ENCODE measurements at regions not wholly inside any gene's neighbourhood (a gene's known extent, or its start where the extent isn't known, plus 50 kb on each side); places are given as distances from the start of the nearest gene placed in this dataset.

DNA sequence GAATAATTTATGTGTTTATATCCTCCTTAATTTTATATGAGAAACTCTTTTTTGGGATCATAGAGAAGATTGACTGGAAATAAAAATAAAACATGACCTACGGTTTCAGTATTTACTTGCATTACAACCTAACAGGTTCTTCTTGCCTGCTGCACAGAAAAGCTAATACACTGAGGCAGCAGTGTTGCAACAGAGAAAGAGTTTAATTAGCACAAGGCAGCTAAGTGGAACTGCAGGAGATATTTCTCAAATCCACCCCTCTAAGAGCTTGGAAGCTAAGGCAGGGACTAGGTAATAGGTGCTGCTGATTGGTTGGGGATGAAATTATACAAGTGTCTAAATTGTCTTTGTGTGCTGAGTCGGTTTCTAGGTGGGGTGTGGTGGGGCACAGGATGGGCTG lies 380.9 kb downstream of the DIRAS2 start:
- Histone ChIP-seq H3K36me3 (ENCODE audit: control insufficient read depth in 1 of 2, insufficient read depth in 2 of 2, low read length in 2 of 2) (no peaks in the 10 kb centered on the region), H3K4me1 (ENCODE audit: control insufficient read depth in 1 of 2, insufficient read depth in 2 of 2, low read length in 2 of 2) (no peaks in the 10 kb centered on the region), H3K79me2 (ENCODE audit: insufficient read depth, low read length) (no peaks in the 10 kb centered on the region), H4K20me1 (ENCODE audit: insufficient read depth) (no peaks in the 10 kb centered on the region), H2AFZ (ENCODE audit: low read depth, low read length, poor library complexity, severe bottlenecking) (no peak overlapping the region), H3K9me2 (ENCODE audit: insufficient read depth) (no peaks in the 10 kb centered on the region), H3K9ac (ENCODE audit: low read length) (no peak overlapping the region), H3K27me3 (ENCODE audit: insufficient read depth, low read length) (0 out of 2 replicates have a peak, but pooled peaks cover 8% of the 10 kb centered on the region), H3K9me3 (ENCODE audit: control insufficient read depth in 1 of 2, insufficient read depth in 1 of 2, low read depth in 1 of 2, low read length in 2 of 2) (0 out of 4 replicates have a peak, but pooled peaks cover 0 to 3% of the 10 kb centered on the region in 2 experiments), H3K4me2 (ENCODE audit: low read length) (no peak overlapping the region), H3K4me3 (replicated peaks in 1 of 2; ENCODE audit: low read depth in 1 of 2, low read length in 2 of 2) (no peak overlapping the region), H3K27ac (ENCODE audit: low read depth, low read length) (no peak overlapping the region)
- ChIA-PET POLR2A (no interaction called here), RAD21 (ENCODE audit: low non-redundant PET in 1 of 2, low total read pairs in 2 of 2, uncharacterized antibody in 2 of 2, unreplicated experiment in 2 of 2) (no interaction called here), CTCF (no interaction called here)
- TF ChIP-seq TCF7L2 (IDR thresholded peaks at IDR 0.05; ENCODE audit: borderline replicate concordance, extremely low read depth, insufficient read depth, insufficient read length) = no peak
- TF ChIP-seq SP1 (IDR thresholded peaks at IDR 0.05; ENCODE audit: low read depth) = no peak
- TF ChIP-seq EGR1 (IDR thresholded peaks at IDR 0.05; ENCODE audit: low read depth) = no peak
- no peak for TF ChIP-seq YY1 (IDR thresholded peaks at IDR 0.05; ENCODE audit: extremely low read depth, insufficient replicate concordance, low read depth, low read length)
- no peak for TF ChIP-seq EZH2 (IDR thresholded peaks at IDR 0.05)
- TF ChIP-seq, protein P1, sequence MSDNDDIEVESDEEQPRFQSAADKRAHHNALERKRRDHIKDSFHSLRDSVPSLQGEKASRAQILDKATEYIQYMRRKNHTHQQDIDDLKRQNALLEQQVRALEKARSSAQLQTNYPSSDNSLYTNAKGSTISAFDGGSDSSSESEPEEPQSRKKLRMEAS (IDR thresholded peaks at IDR 0.05) = no peak
- TF ChIP-seq CEBPB (IDR thresholded peaks at IDR 0.05; ENCODE audit: low read depth) = no peak
- no peak for TF ChIP-seq POLR2AphosphoS5 (IDR thresholded peaks at IDR 0.05; ENCODE audit: low read depth, low read length)
- no peak for TF ChIP-seq CBX3 (IDR thresholded peaks at IDR 0.05; ENCODE audit: low read depth)
- no peak for TF ChIP-seq FOSL1 (IDR thresholded peaks at IDR 0.05; ENCODE audit: low read depth)
- TF ChIP-seq, protein P2, sequence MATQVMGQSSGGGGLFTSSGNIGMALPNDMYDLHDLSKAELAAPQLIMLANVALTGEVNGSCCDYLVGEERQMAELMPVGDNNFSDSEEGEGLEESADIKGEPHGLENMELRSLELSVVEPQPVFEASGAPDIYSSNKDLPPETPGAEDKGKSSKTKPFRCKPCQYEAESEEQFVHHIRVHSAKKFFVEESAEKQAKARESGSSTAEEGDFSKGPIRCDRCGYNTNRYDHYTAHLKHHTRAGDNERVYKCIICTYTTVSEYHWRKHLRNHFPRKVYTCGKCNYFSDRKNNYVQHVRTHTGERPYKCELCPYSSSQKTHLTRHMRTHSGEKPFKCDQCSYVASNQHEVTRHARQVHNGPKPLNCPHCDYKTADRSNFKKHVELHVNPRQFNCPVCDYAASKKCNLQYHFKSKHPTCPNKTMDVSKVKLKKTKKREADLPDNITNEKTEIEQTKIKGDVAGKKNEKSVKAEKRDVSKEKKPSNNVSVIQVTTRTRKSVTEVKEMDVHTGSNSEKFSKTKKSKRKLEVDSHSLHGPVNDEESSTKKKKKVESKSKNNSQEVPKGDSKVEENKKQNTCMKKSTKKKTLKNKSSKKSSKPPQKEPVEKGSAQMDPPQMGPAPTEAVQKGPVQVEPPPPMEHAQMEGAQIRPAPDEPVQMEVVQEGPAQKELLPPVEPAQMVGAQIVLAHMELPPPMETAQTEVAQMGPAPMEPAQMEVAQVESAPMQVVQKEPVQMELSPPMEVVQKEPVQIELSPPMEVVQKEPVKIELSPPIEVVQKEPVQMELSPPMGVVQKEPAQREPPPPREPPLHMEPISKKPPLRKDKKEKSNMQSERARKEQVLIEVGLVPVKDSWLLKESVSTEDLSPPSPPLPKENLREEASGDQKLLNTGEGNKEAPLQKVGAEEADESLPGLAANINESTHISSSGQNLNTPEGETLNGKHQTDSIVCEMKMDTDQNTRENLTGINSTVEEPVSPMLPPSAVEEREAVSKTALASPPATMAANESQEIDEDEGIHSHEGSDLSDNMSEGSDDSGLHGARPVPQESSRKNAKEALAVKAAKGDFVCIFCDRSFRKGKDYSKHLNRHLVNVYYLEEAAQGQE (IDR thresholded peaks at IDR 0.05; ENCODE audit: low read depth) = no peak
- TF ChIP-seq ZNF274 (IDR thresholded peaks at IDR 0.05; ENCODE audit: low read depth, low read length) = no peak
- TF ChIP-seq JUND (IDR thresholded peaks at IDR 0.05) = no peak
- TF ChIP-seq RAD21 (IDR thresholded peaks at IDR 0.05; ENCODE audit: low read depth) = no peak
- TF ChIP-seq POLR2A (IDR thresholded peaks at IDR 0.05; ENCODE audit: borderline replicate concordance, extremely low read depth, insufficient read depth, insufficient read length) = no peak
- TF ChIP-seq, protein P3, sequence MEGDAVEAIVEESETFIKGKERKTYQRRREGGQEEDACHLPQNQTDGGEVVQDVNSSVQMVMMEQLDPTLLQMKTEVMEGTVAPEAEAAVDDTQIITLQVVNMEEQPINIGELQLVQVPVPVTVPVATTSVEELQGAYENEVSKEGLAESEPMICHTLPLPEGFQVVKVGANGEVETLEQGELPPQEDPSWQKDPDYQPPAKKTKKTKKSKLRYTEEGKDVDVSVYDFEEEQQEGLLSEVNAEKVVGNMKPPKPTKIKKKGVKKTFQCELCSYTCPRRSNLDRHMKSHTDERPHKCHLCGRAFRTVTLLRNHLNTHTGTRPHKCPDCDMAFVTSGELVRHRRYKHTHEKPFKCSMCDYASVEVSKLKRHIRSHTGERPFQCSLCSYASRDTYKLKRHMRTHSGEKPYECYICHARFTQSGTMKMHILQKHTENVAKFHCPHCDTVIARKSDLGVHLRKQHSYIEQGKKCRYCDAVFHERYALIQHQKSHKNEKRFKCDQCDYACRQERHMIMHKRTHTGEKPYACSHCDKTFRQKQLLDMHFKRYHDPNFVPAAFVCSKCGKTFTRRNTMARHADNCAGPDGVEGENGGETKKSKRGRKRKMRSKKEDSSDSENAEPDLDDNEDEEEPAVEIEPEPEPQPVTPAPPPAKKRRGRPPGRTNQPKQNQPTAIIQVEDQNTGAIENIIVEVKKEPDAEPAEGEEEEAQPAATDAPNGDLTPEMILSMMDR (IDR thresholded peaks at IDR 0.05 in 2 of 3, conservative IDR thresholded peaks at IDR 0.05 in 1 of 3; ENCODE audit: borderline replicate concordance in 1 of 3, insufficient read depth in 1 of 3, low read depth in 2 of 3, low read length in 2 of 3) = no peak
- no peak for TF ChIP-seq SRF (IDR thresholded peaks at IDR 0.05; ENCODE audit: low read depth)
- no peak for TF ChIP-seq ELF1 (IDR thresholded peaks at IDR 0.05; ENCODE audit: borderline replicate concordance, low read depth)
- TF ChIP-seq SIN3A (IDR thresholded peaks at IDR 0.05; ENCODE audit: low read depth) = no peak
- TF ChIP-seq EZH2phosphoT487 (IDR thresholded peaks at IDR 0.05; ENCODE audit: borderline replicate concordance) = no peak
- DNase-seq (ENCODE audit: low read depth, low spot score) (no peak), ATAC-seq (no peak)
- intact Hi-C loops (cut with micrococcal nuclease) = no loop called here
- no TSS peak for BruUV-seq (replicated peaks)
